GM23248 (cell line): ENCODE measurements at regions not wholly inside any gene's neighbourhood (a gene's known extent, or its start where the extent isn't known, plus 50 kb on each side); places are given as distances from the start of the nearest gene placed in this dataset.
"Not testable (repeated sequence)": the region's sequence is repeated elsewhere in the genome, so short reads cannot be mapped to it uniquely, and the experiment has no call there.

Experiments
- EZH2 ChIP-seq: fragments of 200-600 bp; sonication (generic); IDR thresholded peaks from 2 replicates; pipeline ENCODE4 v1.6.1; 2018; ENCODE audit warnings: antibody characterized with exemption, mild to moderate bottlenecking; ENCODE audit not compliant: insufficient read depth, poor library complexity, severe bottlenecking
- EZH2phosphoT487 ChIP-seq: fragments of 200-600 bp; sonication (generic); IDR thresholded peaks from 2 replicates; pipeline ENCODE4 v1.6.1; 2018; ENCODE audit warnings: antibody characterized with exemption, moderate library complexity, mild to moderate bottlenecking, low read depth; ENCODE audit not compliant: insufficient read depth

GRCh38 chr21:13850808-13851207 is 241.2 kb downstream of the POTED start:
- TF ChIP-seq EZH2, EZH2phosphoT487: not testable (repeated sequence)
